Transverse colon (tissue), 4 donors: ENCODE measurements at regions not wholly inside any gene's neighbourhood (a gene's known extent, or its start where the extent isn't known, plus 50 kb on each side); places are given as distances from the start of the nearest gene placed in this dataset.

Source experiments
- DNase-seq: peaks from one replicate; pipeline ENCODE4 v3.0.0-alpha.2; 2019
- H3K27ac ChIP-seq, 4 donors: fragments of 200-600 bp; sonication (generic); 2 replicates each; pipeline ENCODE4 v1.5.1; 2016 to 2018; ENCODE audit warnings: inconsistent platforms in 4 of 4
- H3K27me3 ChIP-seq: fragments of 200-600 bp; sonication (generic); 2 replicates; pipeline ENCODE4 v1.5.1; 2017; ENCODE audit warnings: inconsistent platforms
- H3K36me3 ChIP-seq, 4 donors: fragments of 200-600 bp; sonication (generic); 2 replicates each; pipeline ENCODE4 v1.5.1; 2017 to 2019; ENCODE audit warnings: inconsistent platforms in 4 of 4
- H3K4me1 ChIP-seq, 4 donors: fragments of 200-600 bp; sonication (generic); 2 replicates each; pipeline ENCODE4 v1.5.1; 2017 to 2020; ENCODE audit warnings: inconsistent platforms in 4 of 4
- H3K4me3 ChIP-seq, 4 donors: fragments of 200-600 bp; sonication (generic); 1 replicate in 1 of 4; 2 replicates in 3 of 4; pipeline versions ENCODE4 v1.5.1 to v1.6.1; 2017 to 2019; ENCODE audit warnings: inconsistent platforms in 4 of 4
- H3K9me3 ChIP-seq, 2 donors: fragments of 200-600 bp; sonication (generic); 2 replicates each; pipeline ENCODE4 v1.5.1; 2017 to 2019; ENCODE audit warnings: inconsistent platforms in 2 of 2
- CTCF ChIP-seq, 5 experiments: fragments of 200-600 bp in 3 of 5; fragments of 450-650 bp in 2 of 5; sonication (generic) in 3 of 5; IDR thresholded peaks; 1 replicate in 2 of 5; 2 replicates in 3 of 5; pipeline ENCODE4 v1.5.1; 2016 to 2017; ENCODE audit warnings: antibody characterized with exemption in 5 of 5, inconsistent platforms in 3 of 5, mild to moderate bottlenecking in 2 of 5, moderate library complexity in 1 of 5
- EP300 ChIP-seq: sonication (generic); formaldehyde crosslinking; IDR thresholded peaks from one replicate; pipeline ENCODE4 v1.6.1; 2017; ENCODE audit warnings: antibody characterized with exemption, low read depth
- POLR2A ChIP-seq: fragments of 450-650 bp; IDR thresholded peaks from one replicate; pipeline ENCODE4 v1.6.1; 2016; ENCODE audit warnings: antibody characterized with exemption, mild to moderate bottlenecking, moderate library complexity
- POLR2AphosphoS5 ChIP-seq, 3 donors: sonication (generic); formaldehyde crosslinking; IDR thresholded peaks; one replicate each; pipeline ENCODE4 v1.6.1; 2016; ENCODE audit warnings: antibody characterized with exemption in 3 of 3
- WGBS, 2 donors: methylation state at CpG; one replicate each; pipeline ENCODE4 v1.1.5; 2018; ENCODE audit warnings: low coverage in 1 of 2; 5-methylcytosine and 5-hydroxymethylcytosine counted together
- in situ Hi-C, 4 donors: fragments of 200-750 bp; cut with MboI; loops; one replicate each; pipeline versions ENCODE4 v1.15.0 to v1.15.1; 2017; ENCODE audit warnings: low sequenced_read_pairs in 3 of 4, low pct_ligation_motif_present in 1 of 4, low pct_unique_long_range_greater_than_20kb in 1 of 4
- intact Hi-C: fragments of 100-400 bp; cut with DNase I; formaldehyde crosslinking; loops from one replicate; pipeline ENCODE4 v1.15.1; 2023; ENCODE audit warnings: low total_unique reads

- DNase-seq = no peak
- H3K27me3 ChIP-seq = no peaks in the 10 kb centered on the region
- H3K36me3 ChIP-seq = no peaks in the 10 kb centered on the region
- H3K4me1 ChIP-seq = no peaks in the 10 kb centered on the region
- in situ Hi-C loops (no loop called here), intact Hi-C loops (no loop called here)
- H3K27ac ChIP-seq = no peak overlapping the region
- WGBS, 2 donors = 87% methylated on average over 2 of the region's 2 CpGs; no CpG with 5 or more reads in 1 of the 2 donors
- no peak overlapping the region for H3K4me3 ChIP-seq
- H3K9me3 ChIP-seq = peaks cover 0 to 3% of the 10 kb centered on the region in 2 donors
- TF ChIP-seq POLR2A (no peak), POLR2AphosphoS5 (IDR thresholded peaks at IDR 0.05) (no peak), CTCF (IDR thresholded peaks at IDR 0.05) (no peak), EP300 (no peak)
These were observed 722.2 kb upstream of the PCDH20 start for GRCh38 chr13:62137629-62138405.

- in situ Hi-C loops = no loop called here
- Histone ChIP-seq H3K27me3 (no peaks in the 10 kb centered on the region), H3K36me3 (no peaks in the 10 kb centered on the region), H3K4me3 (no peak overlapping the region), H3K27ac (no peak overlapping the region), H3K9me3 (no peaks in the 10 kb centered on the region), H3K4me1 (no peaks in the 10 kb centered on the region)
- TF ChIP-seq POLR2AphosphoS5 (IDR thresholded peaks at IDR 0.05) (no peak), POLR2A (no peak), EP300 (no peak), CTCF (IDR thresholded peaks at IDR 0.05) (no peak)
- WGBS, 2 donors = 0 to 42% methylated on average over 1 of the region's 1 CpG
- DNase-seq = no peak
- intact Hi-C loops = no loop called here
These were observed 716.0 kb upstream of the PCDH20 start for GRCh38 chr13:62131604-62132003.

GRCh38 chr13:62130062-62130970 is 714.7 kb upstream of the PCDH20 start:
- no peak for TF ChIP-seq POLR2AphosphoS5 (IDR thresholded peaks at IDR 0.05)
- no peak for TF ChIP-seq POLR2A
- TF ChIP-seq CTCF (IDR thresholded peaks at IDR 0.05) = no peak
- no peak for TF ChIP-seq EP300
- intact Hi-C loops = no loop called here

GRCh38 chr13:62129000-62129551 is 713.4 kb upstream of the PCDH20 start:
- 73% methylated on average over 2 of the region's 2 CpGs; no CpG with 5 or more reads in 1 of the 2 donors for WGBS, 2 donors
- in situ Hi-C loops (no loop called here), intact Hi-C loops (no loop called here)
- no peak for TF ChIP-seq EP300
- TF ChIP-seq POLR2A = no peak
- no peak for TF ChIP-seq CTCF (IDR thresholded peaks at IDR 0.05)
- no peak for TF ChIP-seq POLR2AphosphoS5 (IDR thresholded peaks at IDR 0.05)
- Histone ChIP-seq H3K27me3 (no peaks in the 10 kb centered on the region), H3K9me3 (no peaks in the 10 kb centered on the region), H3K4me3 (no peak overlapping the region), H3K36me3 (no peaks in the 10 kb centered on the region), H3K4me1 (no peaks in the 10 kb centered on the region), H3K27ac (no peak overlapping the region)
- DNase-seq = no peak

More at GRCh38 chr13:62130062-62130970, 714.7 kb upstream of the PCDH20 start:
- Histone ChIP-seq H3K36me3 (no peaks in the 10 kb centered on the region), H3K9me3 (no peaks in the 10 kb centered on the region), H3K27ac (no peak overlapping the region), H3K4me1 (no peaks in the 10 kb centered on the region), H3K27me3 (no peaks in the 10 kb centered on the region), H3K4me3 (no peak overlapping the region)
- no peak for DNase-seq
- WGBS, 2 donors = 61 to 68% methylated on average over 4 to 5 of the region's 5 CpGs
- in situ Hi-C loops = no loop called here
